GM10248 (cell line): ENCODE measurements at regions not wholly inside any gene's neighbourhood (a gene's known extent, or its start where the extent isn't known, plus 50 kb on each side); places are given as distances from the start of the nearest gene placed in this dataset.

Experiments
- CTCF ChIA-PET: fragments of 300-600 bp; sonication (Branson Sonifier 250); formaldehyde crosslinking; extraction: SDS; loops from one replicate; lab custom pipeline; 2021; ENCODE audit warnings: antibody characterized with exemption; lab: Yijun Ruan, JAX
- POLR2A ChIA-PET: fragments of 350-650 bp; sonication (Branson Sonifier 250); formaldehyde crosslinking; extraction: SDS; loops from one replicate; lab custom pipeline; 2020; ENCODE audit warnings: antibody characterized with exemption; lab: Yijun Ruan, JAX
- DNase-seq: peaks from one replicate; pipeline ENCODE4 v3.0.0; 2012; ENCODE audit errors: extremely low spot score
- CTCF ChIP-seq: IDR thresholded peaks from 2 replicates; pipeline ENCODE4 v1.5.1; 2012; ENCODE audit warnings: mild to moderate bottlenecking, low read depth; ENCODE audit errors: extremely low read depth, missing control alignments, control extremely low read depth

GRCh38 chr10:65751218-65751617 lies 1174.6 kb upstream of the LRRTM3 start:
- POLR2A ChIA-PET = no interaction called here

GRCh38 chr10:65751896-65752295 lies 1173.9 kb upstream of the LRRTM3 start:
- ChIA-PET POLR2A (no interaction called here), CTCF (interaction anchor here (1.1 to 1.4 kb wide), 2 partner anchors 12 to 16 kb away, joined by 3 read pairs; no protein-coding TSS in a partner anchor)
- no peak for DNase-seq
- TF ChIP-seq CTCF = no peak

More at GRCh38 chr10:65751218-65751617, 1174.6 kb upstream of the LRRTM3 start:
- CTCF ChIA-PET = no interaction called here
- no peak for DNase-seq
- no peak for TF ChIP-seq CTCF

- DNase-seq = no peak
- POLR2A ChIA-PET = no interaction called here
- CTCF ChIA-PET = interaction anchor here (1.4 kb wide), 1 partner anchor 11 kb away, joined by 3 read pairs; no protein-coding TSS in a partner anchor
- no peak for TF ChIP-seq CTCF
These were observed 1172.3 kb upstream of the LRRTM3 start for GRCh38 chr10:65753532-65753931.

GRCh38 chr10:65754112-65754511 lies 1171.7 kb upstream of the LRRTM3 start:
- ChIA-PET CTCF (interaction anchor here (0.9 kb wide), 1 partner anchor 15 kb away, joined by 3 read pairs; no protein-coding TSS in a partner anchor), POLR2A (no interaction called here)
- no peak for TF ChIP-seq CTCF
- DNase-seq = no peak

- ChIA-PET CTCF (interaction anchor here (0.9 to 1.2 kb wide), 3 partner anchors 25 to 126 kb away, joined by 3 read pairs; no protein-coding TSS in a partner anchor), POLR2A (no interaction called here)
- TF ChIP-seq CTCF = no peak
- DNase-seq = no peak
These were observed 1163.5 kb upstream of the LRRTM3 start for GRCh38 chr10:65762311-65762710.

- ChIA-PET POLR2A (no interaction called here), CTCF (no interaction called here)
- TF ChIP-seq CTCF = no peak
- DNase-seq = no peak
These were observed 1160.8 kb upstream of the LRRTM3 start for GRCh38 chr10:65765006-65765541.
